H9 (cell line): ENCODE measurements at regions not wholly inside any gene's neighbourhood (a gene's known extent, or its start where the extent isn't known, plus 50 kb on each side); places are given as distances from the start of the nearest gene placed in this dataset.
"Not testable (repeated sequence)": the region's sequence is repeated elsewhere in the genome, so short reads cannot be mapped to it uniquely, and the experiment has no call there.

Experiments used
- DNase-seq: peaks from one replicate; pipeline ENCODE4 v3.0.0-alpha.2; 2017
- H2AFZ ChIP-seq: one replicate; pipeline ENCODE4 v1.6.1; 2013; ENCODE audit warnings: mild to moderate bottlenecking, low read length, control low read depth, moderate library complexity
- H2AK5ac ChIP-seq: 2 replicates; pipeline ENCODE4 v1.6.1; 2013; ENCODE audit warnings: low read length, control low read depth, mixed read lengths; ENCODE audit not compliant: insufficient read length
- H2BK120ac ChIP-seq: one replicate; pipeline ENCODE4 v1.6.1; 2013; ENCODE audit warnings: low read depth, mild to moderate bottlenecking, low read length, control low read depth, inconsistent platforms; ENCODE audit not compliant: poor library complexity, severe bottlenecking
- H2BK12ac ChIP-seq: 2 replicates; pipeline ENCODE4 v1.6.1; 2013; ENCODE audit warnings: low read length, control low read depth, mixed read lengths, low read depth; ENCODE audit not compliant: insufficient read length
- H2BK15ac ChIP-seq: 2 replicates; pipeline ENCODE4 v1.6.1; 2013; ENCODE audit warnings: low read depth, low read length, control low read depth
- H2BK20ac ChIP-seq: one replicate; pipeline ENCODE4 v1.6.1; 2013; ENCODE audit warnings: low read depth, mild to moderate bottlenecking, low read length, control low read depth, inconsistent platforms; ENCODE audit not compliant: poor library complexity, severe bottlenecking
- H2BK5ac ChIP-seq: 2 replicates; pipeline ENCODE4 v1.6.1; 2013; ENCODE audit warnings: low read length, control low read depth, mixed read lengths; ENCODE audit not compliant: insufficient read length
- H3K14ac ChIP-seq: 2 replicates; pipeline ENCODE4 v1.6.1; 2013; ENCODE audit warnings: low read length, control low read depth; ENCODE audit not compliant: insufficient read depth
- H3K18ac ChIP-seq: 2 replicates; pipeline ENCODE4 v1.6.1; 2013; ENCODE audit warnings: low read depth, mild to moderate bottlenecking, mixed read lengths, low read length, control low read depth; ENCODE audit not compliant: insufficient read length
- H3K23ac ChIP-seq: 2 replicates; pipeline ENCODE4 v1.6.1; 2013; ENCODE audit warnings: low read length, control low read depth, mixed read lengths, low read depth; ENCODE audit not compliant: insufficient read length
- H3K23me2 ChIP-seq: 2 replicates; pipeline ENCODE4 v1.6.1; 2013; ENCODE audit warnings: low read depth, mild to moderate bottlenecking, mixed read lengths, low read length, control low read depth; ENCODE audit not compliant: insufficient read length, poor library complexity, severe bottlenecking
- H3K27ac ChIP-seq: 2 replicates; pipeline ENCODE4 v1.5.1; 2013; ENCODE audit warnings: low read length, control low read depth, mixed read lengths, low read depth; ENCODE audit not compliant: insufficient read length
- H3K27me3 ChIP-seq: 2 replicates; pipeline ENCODE4 v1.6.1; 2013; ENCODE audit warnings: low read length, control low read depth, inconsistent platforms; ENCODE audit not compliant: insufficient read depth
- H3K4ac ChIP-seq: 2 replicates; pipeline ENCODE4 v1.6.1; 2013; ENCODE audit warnings: low read depth, mild to moderate bottlenecking, control low read depth, inconsistent platforms, low read length, moderate library complexity
- H3K4me1 ChIP-seq: 2 replicates; pipeline ENCODE4 v1.6.1; 2013; ENCODE audit warnings: low read length, control low read depth, inconsistent platforms; ENCODE audit not compliant: insufficient read depth
- H3K4me2 ChIP-seq: 2 replicates; pipeline ENCODE4 v1.6.1; 2013; ENCODE audit warnings: low read length, control low read depth, mixed read lengths; ENCODE audit not compliant: insufficient read length, insufficient read depth
- H3K56ac ChIP-seq: 2 replicates; pipeline ENCODE4 v1.6.1; 2013; ENCODE audit warnings: low read depth, mild to moderate bottlenecking, mixed read lengths, low read length, control low read depth; ENCODE audit not compliant: insufficient read length
- H3K79me1 ChIP-seq: 2 replicates; pipeline ENCODE4 v1.6.1; 2013; ENCODE audit warnings: low read depth, mild to moderate bottlenecking, moderate library complexity, low read length, control low read depth, inconsistent platforms; ENCODE audit not compliant: insufficient read depth, poor library complexity, severe bottlenecking
- H3K79me2 ChIP-seq: 2 replicates; pipeline ENCODE4 v1.6.1; 2013; ENCODE audit warnings: low read length, control low read depth, inconsistent platforms; ENCODE audit not compliant: insufficient read depth
- H3K9ac ChIP-seq: 2 replicates; pipeline ENCODE4 v1.6.1; 2013; ENCODE audit warnings: low read length, control low read depth, mixed read lengths; ENCODE audit not compliant: insufficient read length; ENCODE audit errors: extremely low read depth
- H3K9me3 ChIP-seq: one replicate; pipeline ENCODE4 v1.6.1; 2013; ENCODE audit warnings: low read depth, low read length, inconsistent platforms; ENCODE audit not compliant: control insufficient read depth
- H3T11ph ChIP-seq: one replicate; pipeline ENCODE4 v1.6.1; 2013; ENCODE audit warnings: mild to moderate bottlenecking, low read length, control low read depth, inconsistent platforms
- H4K20me1 ChIP-seq: one replicate; pipeline ENCODE4 v1.6.1; 2013; ENCODE audit not compliant: control insufficient read depth, insufficient read length, insufficient read depth
- H4K5ac ChIP-seq: 2 replicates; pipeline ENCODE4 v1.6.1; 2013; ENCODE audit warnings: low read depth, mild to moderate bottlenecking, mixed read lengths, low read length, control low read depth; ENCODE audit not compliant: insufficient read length
- H4K8ac ChIP-seq: replicated peaks from 2 replicates; pipeline ENCODE4 v1.6.1; 2013; ENCODE audit warnings: low read length, control low read depth, mixed read lengths, low read depth; ENCODE audit not compliant: insufficient read length
- H4K91ac ChIP-seq: 2 replicates; pipeline ENCODE4 v1.6.1; 2013; ENCODE audit warnings: low read depth, mild to moderate bottlenecking, moderate library complexity, mixed read lengths, low read length, control low read depth; ENCODE audit not compliant: insufficient read length
- H3K27ac Mint-ChIP-seq, 3 experiments: 2 replicates in 2 of 3; 3 replicates in 1 of 3; pipeline ENCODE4 v1.8.0; 2020 to 2021; ENCODE audit warnings: mixed read lengths in 3 of 3, mild to moderate bottlenecking in 1 of 3, moderate library complexity in 1 of 3
- H3K27me3 Mint-ChIP-seq: 2 replicates; pipeline ENCODE4 v1.8.0; 2021; ENCODE audit warnings: low read depth, mild to moderate bottlenecking, moderate library complexity, mixed read lengths
- H3K36me3 Mint-ChIP-seq, 3 experiments: 2 replicates in 2 of 3; 3 replicates in 1 of 3; pipeline ENCODE4 v1.8.0; 2020 to 2021; ENCODE audit warnings: low read depth in 3 of 3, mixed read lengths in 3 of 3; ENCODE audit not compliant: insufficient read depth in 1 of 3
- H3K4me1 Mint-ChIP-seq, 2 experiments: 2 replicates each; pipeline ENCODE4 v1.8.0; 2020; ENCODE audit warnings: mixed read lengths in 2 of 2
- H3K4me3 Mint-ChIP-seq, 2 experiments: 2 replicates in 1 of 2; 3 replicates in 1 of 2; pipeline ENCODE4 v1.8.0; 2020 to 2021; ENCODE audit warnings: mild to moderate bottlenecking in 2 of 2, mixed read lengths in 2 of 2, moderate library complexity in 1 of 2
- H3K9me3 Mint-ChIP-seq, 2 experiments: 2 replicates in 1 of 2; 3 replicates in 1 of 2; pipeline ENCODE4 v1.8.0; 2020; ENCODE audit warnings: mild to moderate bottlenecking in 2 of 2, mixed read lengths in 2 of 2, moderate library complexity in 1 of 2
- WGBS: extraction: QIAGEN DNeasy Blood & Tissue Kit; methylation state at CpG from one replicate; pipeline ENCODE4 v1.1.7; 2013; ENCODE audit warnings: missing lambda C conversion rate, low lambda C conversion rate, mixed read lengths; ENCODE audit not compliant: insufficient read length; ENCODE audit errors: extremely low coverage; 5-methylcytosine and 5-hydroxymethylcytosine counted together

DNA sequence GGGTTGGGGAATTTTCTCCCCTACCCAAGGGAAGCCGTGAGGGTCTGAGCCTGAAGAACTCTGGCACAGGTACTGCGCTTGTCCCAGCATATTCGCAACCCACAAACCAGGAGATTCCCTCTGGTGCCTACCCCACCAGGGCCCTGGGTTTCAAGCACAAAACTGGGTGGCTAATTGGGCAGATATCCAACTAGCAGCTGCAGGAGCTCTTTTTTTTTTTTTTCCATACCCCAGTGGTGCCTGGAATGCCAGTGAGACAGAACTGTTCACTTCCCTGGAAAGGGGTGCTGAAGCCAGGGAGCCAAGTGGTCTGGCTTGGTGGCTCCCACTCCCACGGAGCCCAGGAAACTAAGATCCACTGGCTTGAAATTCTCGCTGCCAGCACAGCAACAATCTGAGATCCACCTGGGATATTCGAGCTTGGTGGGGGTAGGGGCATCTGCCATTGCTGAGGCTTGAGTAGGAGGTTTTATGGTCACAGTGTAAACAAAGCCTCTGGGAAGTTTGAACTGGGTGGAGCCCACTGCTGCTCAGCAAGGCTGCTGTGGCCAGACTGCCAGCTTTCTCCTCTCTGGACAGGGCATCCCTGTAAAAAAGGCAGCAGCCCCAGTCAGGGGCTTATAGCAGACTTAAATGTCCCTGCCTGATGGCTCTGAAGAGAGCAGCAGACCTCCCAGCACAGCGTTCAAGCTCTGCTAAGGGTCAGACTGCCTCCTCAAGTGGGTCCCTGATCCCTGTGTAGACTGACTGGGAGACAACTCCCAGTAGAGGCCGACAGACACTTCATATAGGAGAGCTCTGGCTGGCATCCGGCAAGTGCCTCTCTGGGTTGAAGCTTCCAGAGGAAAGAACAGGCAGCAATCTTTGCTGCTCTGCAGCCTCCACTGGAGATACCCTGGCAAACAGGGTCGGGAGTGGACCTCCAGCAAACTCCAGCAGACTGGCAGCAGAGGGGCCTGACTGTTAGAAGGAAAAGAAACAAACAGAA is 670.1 kb upstream of the IGFBP3 start:
- H3K27me3 ChIP-seq, H3K9ac ChIP-seq, H3K9me3 ChIP-seq, H4K8ac ChIP-seq, H3K9me3 Mint-ChIP-seq, H2BK5ac ChIP-seq, H3K36me3 Mint-ChIP-seq, H3K18ac ChIP-seq, H3K27ac ChIP-seq, DNase-seq, H2BK15ac ChIP-seq, H2BK20ac ChIP-seq, H3K14ac ChIP-seq, H3K27ac Mint-ChIP-seq, H3K79me1 ChIP-seq, H3K23me2 ChIP-seq, H3K4me2 ChIP-seq, H3K23ac ChIP-seq, H3K79me2 ChIP-seq, H3K4ac ChIP-seq, H4K91ac ChIP-seq, H2AK5ac ChIP-seq, H3K4me1 Mint-ChIP-seq, H4K20me1 ChIP-seq, H2BK12ac ChIP-seq, H3K4me1 ChIP-seq, H3K4me3 Mint-ChIP-seq, H3T11ph ChIP-seq, H2BK120ac ChIP-seq, H2AFZ ChIP-seq, H3K27me3 Mint-ChIP-seq, H3K56ac ChIP-seq, H4K5ac ChIP-seq: not testable (repeated sequence)
- WGBS = no CpG with 5 or more reads among the region's 10 CpGs
